Germinal center (tissue), 1 donor: ENCODE measurements at regions not wholly inside any gene's neighbourhood (a gene's known extent, or its start where the extent isn't known, plus 50 kb on each side); places are given as distances from the start of the nearest gene placed in this dataset.

Experiments used
- DNase-seq: peaks from one replicate; pipeline ENCODE4 v3.0.0; 2012; ENCODE audit warnings: mixed read lengths, low spot score

GRCh38 chr17:12376276-12376675 is 289.4 kb upstream of the MYOCD start:
- DNase-seq = no peak

- DNase-seq = no peak
Measured at GRCh38 chr17:12386225-12386624, 279.5 kb upstream of the MYOCD start.

GRCh38 chr17:12388226-12388625 is 277.5 kb upstream of the MYOCD start:
- DNase-seq = no peak

GRCh38 chr17:12389421-12389820 is 276.3 kb upstream of the MYOCD start:
- no peak for DNase-seq

- no peak for DNase-seq
Measured at GRCh38 chr17:12390631-12391030, 275.1 kb upstream of the MYOCD start.

- DNase-seq = no peak
Measured at GRCh38 chr17:12391468-12391867, 274.2 kb upstream of the MYOCD start.

GRCh38 chr17:12395733-12396354 is 269.8 kb upstream of the MYOCD start:
- DNase-seq = peak; percentile 39

GRCh38 chr17:12398441-12399051 is 267.1 kb upstream of the MYOCD start:
- no peak for DNase-seq

- no peak for DNase-seq
Measured at GRCh38 chr17:12402963-12403622, 262.6 kb upstream of the MYOCD start.

GRCh38 chr17:12403881-12404398 is 261.8 kb upstream of the MYOCD start:
- DNase-seq = no peak

GRCh38 chr17:12406623-12407215 is 259.0 kb upstream of the MYOCD start:
- no peak for DNase-seq

GRCh38 chr17:12407495-12408252 is 258.0 kb upstream of the MYOCD start:
- no peak for DNase-seq

- no peak for DNase-seq
Measured at GRCh38 chr17:12409082-12409481, 256.6 kb upstream of the MYOCD start.

GRCh38 chr17:12410717-12411116 is 255.0 kb upstream of the MYOCD start:
- no peak for DNase-seq

GRCh38 chr17:12415031-12415430 is 250.7 kb upstream of the MYOCD start:
- no peak for DNase-seq

GRCh38 chr17:12421077-12421476 is 244.6 kb upstream of the MYOCD start:
- no peak for DNase-seq

- DNase-seq = peak; percentile 5
Measured at GRCh38 chr17:12421646-12422306, 243.9 kb upstream of the MYOCD start.

GRCh38 chr17:12422651-12423050 is 243.0 kb upstream of the MYOCD start:
- DNase-seq = no peak

- DNase-seq = no peak
Measured at GRCh38 chr17:12423337-12423736, 242.4 kb upstream of the MYOCD start.

GRCh38 chr17:12429116-12429515 is 236.6 kb upstream of the MYOCD start:
- no peak for DNase-seq

GRCh38 chr17:12431188-12431587 is 234.5 kb upstream of the MYOCD start:
- peak; percentile 41 for DNase-seq

- DNase-seq = no peak
Measured at GRCh38 chr17:12438212-12438611, 227.5 kb upstream of the MYOCD start.
